ENCODE measurements at regions not wholly inside any gene's neighbourhood (a gene's known extent, or its start where the extent isn't known, plus 50 kb on each side); places are given as distances from the start of the nearest gene placed in this dataset.

DNA sequence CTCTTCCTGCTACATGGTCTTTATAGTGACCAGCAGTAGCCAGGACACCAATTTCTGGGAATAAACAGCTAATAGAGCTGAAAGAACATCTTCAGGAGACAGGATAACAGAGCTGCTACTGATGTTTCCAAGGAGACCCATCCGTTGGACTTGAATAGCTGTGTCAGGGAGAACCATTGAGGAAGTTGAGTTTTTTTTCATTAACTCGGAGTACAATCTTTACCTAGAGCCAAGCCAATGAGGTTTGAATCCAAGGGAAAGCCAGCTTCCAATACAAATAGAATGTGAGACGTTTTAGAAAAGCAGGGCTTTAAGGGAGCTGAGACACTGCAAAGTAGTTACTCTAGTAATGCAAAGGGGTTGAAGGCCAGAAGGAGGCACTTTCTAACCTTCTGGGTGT lies 136.1 kb upstream of the FRMD6 start:
- DNase-seq (ENCODE audit: low read depth), result no peak

DNA sequence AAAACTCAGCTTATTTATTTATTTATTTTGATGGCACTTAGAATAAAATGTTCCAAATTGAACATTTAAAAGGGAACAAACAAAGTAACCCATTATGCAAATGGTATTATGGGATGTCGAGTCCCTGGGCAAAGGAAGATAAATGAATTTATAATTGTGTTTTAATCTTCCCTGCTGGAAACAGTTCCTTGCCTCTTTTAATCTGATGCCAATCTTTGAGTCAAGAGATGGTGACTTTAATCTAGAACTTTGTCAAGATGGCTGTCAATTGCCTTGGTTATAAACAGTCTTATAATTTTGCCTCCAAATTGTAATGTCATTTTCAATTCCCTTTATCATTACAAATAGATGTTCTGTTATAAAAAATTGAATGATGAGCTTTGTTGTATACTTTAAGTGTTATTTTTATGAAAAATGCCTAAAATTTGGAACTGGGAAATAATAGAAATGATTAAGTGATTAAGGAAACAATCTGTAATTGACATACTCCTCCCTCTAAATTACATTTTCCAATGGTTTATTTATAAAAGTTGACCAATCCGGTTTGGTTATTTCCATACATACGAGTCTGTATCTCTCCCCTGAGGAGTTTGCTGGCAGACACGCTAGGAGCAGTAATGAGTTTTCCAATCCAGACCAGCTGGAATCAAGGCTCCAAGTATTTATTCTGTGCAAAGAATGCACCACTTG lies 134.9 kb upstream of the FRMD6 start:
- DNase-seq (ENCODE audit: low read depth), result no peak

DNA sequence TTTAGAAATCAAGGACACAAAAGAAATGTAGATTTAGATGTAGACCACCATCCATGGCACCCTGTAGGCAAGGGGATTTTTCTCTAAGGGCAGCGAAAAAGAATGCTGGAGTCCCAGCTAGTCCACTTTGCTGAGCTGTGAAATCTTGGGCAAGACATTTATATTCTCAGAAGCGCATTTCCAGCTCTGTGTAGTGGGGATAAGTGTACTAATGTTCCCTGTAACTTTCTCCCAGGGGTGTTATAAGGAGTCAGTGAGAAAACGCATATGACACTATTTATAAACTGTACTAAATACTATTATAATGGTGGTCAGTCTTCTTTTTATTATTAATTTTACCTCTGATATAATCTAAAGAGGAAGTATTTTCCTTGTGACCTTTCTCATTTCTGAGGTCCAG lies 133.4 kb upstream of the FRMD6 start:
- DNase-seq (ENCODE audit: low read depth), result no peak

DNA sequence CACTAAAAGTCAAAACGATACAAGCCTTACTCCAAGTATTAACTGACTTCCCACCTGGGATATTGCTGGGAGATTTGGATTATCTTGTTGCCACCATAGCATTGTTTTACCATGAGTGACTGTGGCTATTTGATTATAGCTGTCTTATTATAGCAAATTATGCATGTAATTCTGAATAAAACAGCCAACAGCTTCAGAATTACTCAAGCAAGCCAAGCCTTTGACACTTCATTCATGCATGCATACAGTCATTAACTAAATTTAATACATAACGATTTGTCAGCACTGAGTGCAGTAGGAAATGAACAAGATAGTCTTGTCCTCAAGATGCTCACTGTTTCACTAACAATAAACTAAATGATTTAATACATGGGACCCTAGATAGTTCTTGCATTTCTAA lies 133.0 kb upstream of the FRMD6 start:
- no peak for DNase-seq (ENCODE audit: low read depth)

DNA sequence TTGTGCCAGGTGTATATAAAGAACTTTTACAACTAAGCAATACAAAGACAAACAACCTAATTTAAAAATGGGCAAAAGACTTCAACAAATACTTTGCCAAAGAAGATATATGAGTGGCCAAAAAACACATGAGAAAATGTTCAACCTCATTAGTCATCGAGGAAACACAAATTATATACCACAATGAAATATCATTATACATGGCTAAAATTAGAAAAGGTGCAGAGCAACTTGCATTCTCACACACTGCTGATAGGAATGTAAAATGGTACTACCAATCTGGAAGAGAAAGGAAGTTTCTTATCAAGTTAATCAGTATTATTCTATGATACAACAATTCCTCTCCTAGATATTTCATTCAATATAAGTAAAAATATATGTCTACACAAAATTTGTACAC lies 131.6 kb upstream of the FRMD6 start:
- no peak for DNase-seq (ENCODE audit: low read depth)

DNA sequence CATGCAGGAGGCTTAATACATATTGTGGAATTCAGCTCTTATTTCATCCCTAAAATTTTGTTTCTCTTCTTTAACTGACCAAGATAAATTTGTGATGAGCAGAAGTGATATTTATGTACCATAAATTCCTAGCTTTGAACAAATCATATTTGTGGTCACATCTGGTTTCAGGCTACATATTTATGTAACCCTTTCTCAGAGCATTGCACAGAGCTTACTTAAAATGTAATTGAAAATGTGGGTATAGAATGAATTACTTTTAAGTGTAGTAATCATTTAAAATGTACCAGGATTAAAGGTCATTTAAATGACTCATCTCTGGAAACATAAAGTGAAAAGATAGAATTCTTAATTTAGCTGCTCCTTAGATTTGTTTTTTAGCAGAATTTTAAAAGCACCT lies 129.9 kb upstream of the FRMD6 start:
- DNase-seq (ENCODE audit: low read depth), result peak; percentile 85

DNA sequence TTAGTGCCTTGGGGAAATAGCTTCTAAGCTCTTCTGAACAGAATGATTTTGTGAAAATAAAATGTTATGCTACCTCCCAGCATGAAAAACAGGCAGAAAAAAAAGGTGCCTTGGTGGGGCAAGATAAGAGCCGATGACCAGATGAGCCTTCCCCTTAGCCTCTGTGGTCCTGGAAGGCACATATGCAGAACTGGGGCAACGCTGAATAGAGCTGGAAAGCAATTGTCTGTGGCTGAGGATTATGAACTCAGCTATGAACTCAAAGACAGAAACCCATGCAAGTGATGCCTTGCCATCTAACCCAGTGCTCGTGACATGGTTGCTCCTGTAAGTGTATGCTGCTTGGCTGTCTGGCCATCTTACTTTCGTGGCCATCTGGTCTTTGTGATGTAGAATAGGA lies 128.5 kb upstream of the FRMD6 start:
- no peak for DNase-seq (ENCODE audit: low read depth)

DNA sequence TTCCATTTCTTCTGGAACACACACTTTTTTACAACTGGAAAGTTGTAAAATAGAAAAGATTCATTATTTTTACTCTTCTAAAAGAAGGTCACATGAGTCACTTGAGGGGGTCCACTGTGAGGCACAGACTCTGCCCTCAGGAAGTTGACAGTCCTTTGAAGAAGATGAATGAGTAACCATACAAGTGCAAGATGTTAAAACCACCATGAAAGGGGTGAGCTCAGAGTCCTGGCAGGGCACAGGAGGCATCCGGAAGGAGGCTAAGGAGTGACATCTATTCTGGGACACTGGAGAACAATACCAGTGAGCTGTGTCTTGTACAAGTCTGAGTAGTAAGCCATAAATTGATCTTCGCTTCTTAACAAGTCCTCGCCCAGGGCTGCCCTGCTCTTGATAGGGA lies 126.0 kb upstream of the FRMD6 start:
- DNase-seq (ENCODE audit: low read depth), result no peak

DNA sequence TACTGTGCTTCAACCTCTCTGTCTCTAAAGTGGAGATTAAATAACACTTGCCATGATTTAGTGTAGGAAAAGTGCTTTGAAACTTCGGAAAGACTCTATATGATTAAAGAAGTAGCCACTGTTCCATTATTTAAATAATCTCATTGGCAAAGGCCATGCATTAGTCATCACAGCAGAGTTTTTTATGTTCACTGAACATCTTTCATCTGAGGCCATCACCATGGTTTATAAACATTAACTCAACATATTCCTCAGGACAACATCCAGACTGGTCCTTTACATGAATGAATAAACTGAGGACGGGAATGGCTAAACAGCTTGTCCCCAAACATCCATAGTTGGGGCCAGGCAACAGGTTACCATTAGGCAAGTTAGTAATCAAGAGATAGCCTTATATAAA lies 124.6 kb upstream of the FRMD6 start:
- DNase-seq (ENCODE audit: low read depth), result peak; percentile 44

DNA sequence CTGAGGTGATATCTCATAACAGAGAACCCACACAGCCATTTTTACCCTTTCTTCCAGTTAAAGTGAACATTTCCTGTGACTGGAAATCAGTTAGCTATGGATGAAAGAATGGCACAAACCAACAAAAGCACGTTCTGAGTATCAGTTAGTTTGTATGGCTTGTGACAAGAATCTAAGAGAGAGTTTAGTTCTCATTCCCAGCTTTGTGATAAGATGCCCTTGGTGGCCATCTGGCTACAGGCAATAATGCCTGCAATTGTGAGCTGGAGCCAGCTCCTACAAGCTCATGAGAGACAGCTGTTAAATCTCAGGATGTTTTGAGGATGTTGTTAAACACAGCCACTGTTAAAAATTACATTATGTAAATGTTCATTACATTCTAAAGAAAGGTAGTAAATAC lies 122.0 kb upstream of the FRMD6 start:
- no peak for DNase-seq (ENCODE audit: low read depth)

DNA sequence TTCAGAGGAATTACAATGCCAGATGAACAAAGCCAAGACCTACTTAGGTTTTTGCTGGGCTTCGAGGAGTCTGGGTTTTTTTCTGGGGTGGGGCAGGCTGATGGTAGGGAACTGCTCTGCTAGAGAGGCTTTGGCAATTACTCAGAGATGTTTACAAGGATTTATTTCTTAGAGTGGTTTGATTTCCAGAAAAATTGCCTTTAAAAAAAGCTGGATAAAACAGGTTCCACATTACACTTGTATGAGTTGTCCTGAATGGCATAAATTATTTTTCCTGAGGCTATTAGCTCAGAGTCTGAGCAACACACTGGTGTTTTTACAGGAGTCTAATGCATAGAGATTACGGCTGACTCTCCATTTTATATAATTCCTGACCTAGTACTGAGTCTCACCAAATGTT lies 118.5 kb upstream of the FRMD6 start:
- DNase-seq (ENCODE audit: low read depth), result peak; percentile 8

DNA sequence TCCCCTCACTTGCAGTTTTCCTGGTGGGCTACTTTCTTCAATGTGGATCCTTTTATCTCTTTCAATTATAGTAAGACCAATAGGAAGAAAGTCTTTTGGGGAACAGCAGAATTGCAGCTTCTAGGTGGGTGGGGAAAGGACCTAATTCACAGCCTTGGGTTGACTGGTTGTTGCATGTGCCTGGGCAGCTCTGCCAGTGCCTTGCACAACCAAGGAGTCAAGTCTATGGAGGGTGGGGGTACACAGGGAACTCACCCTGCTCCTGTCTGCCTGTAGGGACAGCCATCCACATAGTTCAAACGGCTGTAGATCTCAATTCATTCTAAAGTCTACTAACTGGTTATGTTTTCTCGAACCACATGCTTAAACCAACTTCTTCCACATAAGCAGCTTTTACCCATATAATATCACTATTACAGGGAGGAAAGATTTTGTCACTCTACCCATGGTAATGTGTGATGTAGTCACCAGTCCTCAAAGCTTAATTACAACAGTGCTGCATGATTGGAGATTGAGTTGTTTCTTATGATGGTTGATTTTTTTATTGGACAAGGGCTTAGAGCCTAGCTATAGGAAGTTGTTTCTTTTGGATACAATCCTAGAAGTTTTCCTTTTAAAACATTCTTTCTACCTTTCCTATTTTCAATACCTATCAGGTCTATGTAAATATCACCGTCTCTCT lies 117.7 kb upstream of the FRMD6 start:
- DNase-seq (ENCODE audit: low read depth), result no peak

DNA sequence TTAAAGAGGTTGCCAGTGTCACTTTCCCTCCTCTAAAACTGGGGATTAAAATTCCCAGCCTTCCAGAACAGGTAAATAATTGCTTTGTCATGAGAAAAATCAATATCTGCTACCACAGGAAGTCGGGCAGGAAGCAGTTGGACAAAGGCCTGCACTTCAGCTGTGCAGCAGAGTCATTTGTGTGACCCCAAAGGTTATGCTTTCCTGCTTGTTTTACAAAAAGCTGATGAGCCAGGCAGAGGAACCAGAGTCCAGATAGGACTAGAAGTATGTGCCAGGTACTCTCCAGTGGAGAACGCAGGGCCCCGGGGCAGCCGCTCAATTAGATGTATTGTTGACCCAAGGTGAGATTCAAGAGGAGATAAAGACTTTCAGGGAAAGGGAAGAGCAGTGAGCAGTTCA lies 117.1 kb upstream of the FRMD6 start:
- no peak for DNase-seq (ENCODE audit: low read depth)

DNA sequence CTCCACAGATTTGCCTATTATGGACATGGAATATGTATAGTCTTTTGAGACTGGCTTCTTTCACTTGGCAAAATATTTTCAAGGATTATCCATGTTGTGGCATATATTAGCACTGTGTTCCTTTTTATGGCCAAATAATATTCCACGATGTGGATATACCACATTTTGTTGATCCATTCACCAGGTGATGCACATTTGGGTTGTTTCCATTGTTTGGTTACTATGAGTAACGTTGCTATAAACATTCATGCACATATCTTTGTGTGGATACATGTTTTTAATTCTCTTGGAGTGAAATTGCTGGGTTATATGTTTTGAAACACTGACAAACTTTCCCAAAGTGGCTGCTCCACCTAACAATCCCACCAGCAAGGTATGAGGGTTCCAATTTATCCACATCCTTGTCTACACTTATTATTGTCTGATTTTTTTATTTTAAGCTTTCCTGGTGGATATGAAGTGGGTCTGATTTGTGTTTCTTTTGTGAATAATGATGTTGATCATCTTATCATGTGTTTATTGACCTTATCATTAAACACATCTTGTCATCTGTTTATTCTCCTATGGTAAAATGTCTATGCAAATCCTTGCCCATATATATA lies 116.2 kb upstream of the FRMD6 start:
- DNase-seq (ENCODE audit: low read depth), result no peak

DNA sequence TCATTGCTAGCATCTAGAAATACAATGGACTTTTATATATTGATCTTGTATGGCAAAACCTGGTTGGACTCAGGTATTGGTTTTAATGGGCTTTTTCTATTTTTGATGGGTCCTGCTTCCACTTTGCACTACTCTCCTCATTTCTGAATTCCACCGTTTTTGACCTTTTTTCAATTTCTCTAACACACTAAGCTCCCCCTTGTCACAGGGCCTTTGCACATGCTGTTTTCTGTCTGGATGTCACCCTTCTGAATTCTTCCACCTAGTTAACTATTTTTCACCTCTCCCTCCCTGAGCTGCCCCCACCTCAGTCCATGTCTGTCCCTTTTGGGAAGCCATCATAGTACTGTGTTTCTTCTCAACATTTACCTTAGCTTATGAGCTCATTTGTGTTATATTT lies 112.7 kb upstream of the FRMD6 start:
- no peak for DNase-seq (ENCODE audit: low read depth)

DNA sequence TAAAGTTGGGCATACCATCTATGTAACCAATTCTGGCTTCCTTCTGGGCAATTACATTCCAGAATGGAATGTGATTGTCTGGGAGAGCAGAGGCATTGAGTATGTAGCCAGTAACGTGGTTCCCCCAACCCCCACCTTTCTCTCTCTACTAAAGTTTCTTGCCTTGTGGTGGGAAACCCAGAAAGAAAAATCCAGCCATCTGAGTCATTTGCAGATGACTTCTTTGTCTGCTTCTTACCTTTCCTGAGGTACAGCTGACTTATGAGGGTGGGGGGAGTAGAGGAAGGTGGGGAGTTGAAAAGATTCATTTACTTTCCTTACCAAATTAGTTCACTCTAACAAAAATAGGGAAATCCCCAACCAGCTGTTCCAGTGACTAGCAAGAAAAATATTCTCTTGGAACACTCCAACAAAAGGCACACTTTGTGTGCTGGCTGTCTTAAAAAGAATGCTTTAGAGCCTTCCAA lies 112.1 kb upstream of the FRMD6 start:
- DNase-seq (ENCODE audit: low read depth), result peak; percentile 45

DNA sequence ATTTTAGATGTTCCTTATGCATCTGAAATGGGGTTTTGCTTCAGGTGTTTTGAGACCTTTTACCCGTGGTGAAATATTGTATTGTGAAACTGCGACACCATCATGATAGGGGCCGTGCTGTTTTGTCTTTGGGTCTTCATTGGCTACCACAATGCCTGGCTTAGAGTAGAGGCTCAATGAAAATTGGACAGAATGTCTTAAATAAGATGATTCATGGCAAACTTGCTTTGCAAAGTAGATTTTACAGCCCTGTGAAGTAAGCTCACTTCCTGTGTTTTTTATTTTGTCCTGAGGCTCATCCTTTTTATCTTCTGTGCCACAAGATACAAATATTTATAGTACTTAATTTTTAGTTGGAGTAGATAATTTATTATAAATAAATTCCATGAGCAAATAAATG lies 111.3 kb upstream of the FRMD6 start:
- no peak for DNase-seq (ENCODE audit: low read depth)

DNA sequence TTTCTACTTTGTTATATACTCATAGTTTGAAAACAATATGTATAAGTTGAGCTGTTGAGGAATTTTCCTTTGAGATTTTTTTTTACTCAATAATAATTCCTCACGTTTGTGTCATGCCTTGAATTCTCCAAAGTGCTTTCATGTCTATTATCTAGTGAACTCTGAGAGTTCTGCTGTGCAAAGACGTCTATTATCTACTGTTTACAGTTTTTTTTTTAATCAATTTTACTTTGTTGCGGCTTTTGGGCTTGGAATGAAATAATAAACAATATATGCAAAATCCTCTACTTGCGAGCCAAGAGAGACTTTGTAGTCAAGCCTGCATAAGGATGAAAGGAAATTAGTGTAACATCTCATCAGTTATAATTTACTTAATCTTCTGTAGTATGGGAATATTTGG lies 107.2 kb upstream of the FRMD6 start:
- DNase-seq (ENCODE audit: low read depth), result no peak

DNA sequence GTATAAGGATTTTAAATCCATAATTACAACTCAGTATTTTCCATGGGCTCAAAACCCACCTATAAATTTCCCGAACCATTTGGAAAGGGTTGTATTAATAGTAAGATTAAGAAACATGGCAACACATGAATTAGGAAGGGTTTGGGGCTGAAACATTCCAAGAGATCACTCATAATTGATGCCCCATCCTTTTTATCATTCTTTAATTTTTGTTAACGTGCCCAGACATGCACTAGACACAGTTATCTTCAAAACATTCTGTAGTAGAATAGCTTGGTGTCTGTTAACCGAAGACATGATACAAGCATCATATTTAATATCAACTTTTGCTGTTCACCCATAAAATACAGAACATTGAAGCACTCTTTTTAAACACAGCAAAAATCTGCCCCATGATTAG lies 106.8 kb upstream of the FRMD6 start:
- DNase-seq (ENCODE audit: low read depth), result no peak

DNA sequence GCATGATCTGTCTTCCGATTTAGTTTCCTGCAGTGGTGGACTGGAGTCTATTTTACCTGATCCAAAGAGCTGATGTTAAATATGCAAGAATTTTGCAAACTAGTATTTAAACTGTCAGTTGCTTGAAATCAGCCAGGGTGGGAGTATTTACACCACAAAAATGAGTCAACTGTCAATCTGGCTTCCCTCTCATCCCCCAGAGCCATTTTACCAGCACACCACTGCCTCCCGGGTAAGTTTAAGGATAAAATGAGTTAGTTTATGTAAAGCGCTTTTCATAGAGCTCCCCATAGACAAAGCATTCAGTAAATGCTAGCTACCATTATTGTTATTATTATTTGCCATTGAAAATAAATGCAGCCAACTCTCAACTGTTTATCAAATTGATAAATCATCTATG lies 106.3 kb upstream of the FRMD6 start:
- DNase-seq (ENCODE audit: low read depth), result no peak

DNA sequence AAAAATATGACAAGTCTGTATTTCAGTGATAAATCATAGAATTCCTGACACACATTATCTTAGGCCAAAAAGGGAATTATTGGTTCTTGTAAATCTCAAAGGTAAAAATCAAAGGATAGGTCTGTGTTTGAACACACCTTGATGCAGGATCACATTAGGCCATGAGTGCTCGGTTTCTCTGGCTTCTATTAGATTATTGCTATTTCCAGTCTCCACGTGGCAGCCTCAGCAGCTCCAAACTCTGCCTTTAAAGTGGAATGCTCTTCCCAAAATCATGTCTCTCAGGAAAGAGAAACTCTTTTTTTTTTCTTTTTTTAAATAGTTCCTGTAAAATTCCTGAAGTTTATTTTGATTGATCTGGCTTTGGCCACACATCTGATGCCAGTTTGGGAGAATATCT lies 105.6 kb upstream of the FRMD6 start:
- DNase-seq (ENCODE audit: low read depth), result no peak

DNA sequence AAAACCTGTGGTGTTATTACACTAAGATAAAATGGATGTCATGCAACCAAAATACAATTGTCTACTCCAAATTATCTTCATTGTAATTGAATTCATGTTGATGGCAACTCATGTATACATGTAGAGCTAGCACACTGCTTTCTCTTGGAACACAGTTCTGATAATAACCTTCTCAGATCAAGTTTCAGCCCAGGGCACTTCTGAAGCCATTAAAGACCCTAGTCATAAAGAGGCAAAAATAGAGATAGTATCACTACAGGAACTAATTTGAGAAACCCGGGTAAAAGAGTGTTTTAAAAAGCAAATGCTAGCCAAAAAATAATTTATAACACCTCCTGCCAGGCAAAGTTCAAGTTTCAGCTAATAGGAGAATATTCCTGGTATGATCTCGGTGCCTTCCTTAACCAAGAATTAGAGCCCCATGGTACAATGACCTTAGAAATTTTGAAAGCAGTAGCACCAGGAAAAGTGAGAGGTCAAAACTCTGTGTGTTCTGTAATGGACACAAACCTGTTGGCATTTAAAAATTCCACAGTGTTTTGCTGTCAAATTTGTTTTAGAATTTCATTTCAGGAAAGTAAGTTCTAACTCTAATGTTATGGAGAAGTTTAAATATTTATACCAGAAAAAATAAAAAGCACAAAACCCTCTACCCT lies 105.0 kb upstream of the FRMD6 start:
- DNase-seq (ENCODE audit: low read depth), result no peak

DNA sequence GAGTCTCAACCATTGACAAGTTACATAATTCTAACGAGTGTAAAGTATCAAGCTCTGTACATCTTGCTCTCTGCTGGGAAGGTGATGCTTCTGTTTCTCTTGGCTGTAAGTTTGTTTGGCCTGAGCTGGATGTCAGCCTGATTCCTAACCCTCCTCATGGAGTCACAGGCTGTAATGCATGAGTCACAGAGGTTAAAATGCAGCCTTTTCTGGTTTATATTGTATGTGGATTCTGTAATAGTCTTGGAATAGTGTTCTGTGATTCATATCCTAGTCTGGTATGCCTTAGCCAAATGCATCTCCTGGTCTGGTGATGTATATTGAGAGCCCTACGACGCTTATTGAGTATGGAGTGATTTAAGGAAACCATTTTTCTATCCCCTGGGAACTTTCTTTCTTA lies 104.5 kb upstream of the FRMD6 start:
- peak; percentile 97 for DNase-seq (ENCODE audit: low read depth)

All from fibroblast of gingiva (primary cell).